ENCODE measurements at regions not wholly inside any gene's neighbourhood (a gene's known extent, or its start where the extent isn't known, plus 50 kb on each side); places are given as distances from the start of the nearest gene placed in this dataset.

GRCh38 chr14:53509276-53510244, 356.4 kb upstream of the DDHD1 start:
- TF ChIP-seq CTCF (IDR thresholded peaks at IDR 0.05; ENCODE audit: low read length) (no peak), EZH2 (IDR thresholded peaks at IDR 0.05; ENCODE audit: borderline replicate concordance, low read length) (no peak)
- no peaks in the 10 kb centered on the region for H3F3A ChIP-seq (ENCODE audit: insufficient read depth, low read length)
- no peak overlapping the region for H3K4me3 ChIP-seq (ENCODE audit: low read depth, low read length, poor library complexity, severe bottlenecking)
- no peaks in the 10 kb centered on the region for H3K9me2 ChIP-seq (ENCODE audit: low read depth, low read length)
- no peaks in the 10 kb centered on the region for H3K4me1 ChIP-seq (ENCODE audit: insufficient read depth, low read length, severe bottlenecking)
- H3K9ac ChIP-seq (ENCODE audit: low read length): no peak overlapping the region
- no peak overlapping the region for H3K4me2 ChIP-seq (ENCODE audit: low read length)
- no peaks in the 10 kb centered on the region for H3K9me3 ChIP-seq (ENCODE audit: low read length)
- H2AFZ ChIP-seq (ENCODE audit: low read length): no peak overlapping the region
- H3K27ac ChIP-seq (ENCODE audit: low read depth, low read length, poor library complexity, severe bottlenecking): no peak overlapping the region
- H3K27me3 ChIP-seq (ENCODE audit: insufficient read depth, low read length): no peaks in the 10 kb centered on the region
- no peaks in the 10 kb centered on the region for H3K36me3 ChIP-seq (ENCODE audit: insufficient read depth, low read length)
- no peaks in the 10 kb centered on the region for H4K20me1 ChIP-seq (ENCODE audit: insufficient read depth, low read length)
- no peaks in the 10 kb centered on the region for H3K79me2 ChIP-seq (ENCODE audit: insufficient read depth, low read length)

- no peaks in the 10 kb centered on the region for H4K20me1 ChIP-seq (ENCODE audit: insufficient read depth, low read length)
- H3K4me2 ChIP-seq (ENCODE audit: low read length): no peak overlapping the region
- no peak overlapping the region for H3K27ac ChIP-seq (ENCODE audit: low read depth, low read length, poor library complexity, severe bottlenecking)
- no peak for TF ChIP-seq EZH2 (IDR thresholded peaks at IDR 0.05; ENCODE audit: borderline replicate concordance, low read length)
- no peak for TF ChIP-seq CTCF (IDR thresholded peaks at IDR 0.05; ENCODE audit: low read length)
- 0 out of 2 replicates have a peak, but pooled peaks cover 2% of the 10 kb centered on the region for H3K9me3 ChIP-seq (ENCODE audit: low read length)
- no peaks in the 10 kb centered on the region for H3K4me1 ChIP-seq (ENCODE audit: insufficient read depth, low read length, severe bottlenecking)
- H3K79me2 ChIP-seq (ENCODE audit: insufficient read depth, low read length): no peaks in the 10 kb centered on the region
- H3K36me3 ChIP-seq (ENCODE audit: insufficient read depth, low read length): no peaks in the 10 kb centered on the region
- H3K27me3 ChIP-seq (ENCODE audit: insufficient read depth, low read length): no peaks in the 10 kb centered on the region
- H3K9me2 ChIP-seq (ENCODE audit: low read depth, low read length): no peaks in the 10 kb centered on the region
- H3K9ac ChIP-seq (ENCODE audit: low read length): no peak overlapping the region
- no peaks in the 10 kb centered on the region for H3F3A ChIP-seq (ENCODE audit: insufficient read depth, low read length)
- H3K4me3 ChIP-seq (ENCODE audit: low read depth, low read length, poor library complexity, severe bottlenecking): no peak overlapping the region
- H2AFZ ChIP-seq (ENCODE audit: low read length): no peak overlapping the region
These were observed 348.5 kb upstream of the DDHD1 start for GRCh38 chr14:53501361-53502211.

GRCh38 chr14:53500191-53500590, 347.1 kb upstream of the DDHD1 start:
- TF ChIP-seq CTCF (IDR thresholded peaks at IDR 0.05; ENCODE audit: low read length): no peak
- no peak for TF ChIP-seq EZH2 (IDR thresholded peaks at IDR 0.05; ENCODE audit: borderline replicate concordance, low read length)
- Histone ChIP-seq H3K79me2 (ENCODE audit: insufficient read depth, low read length) (no peaks in the 10 kb centered on the region), H3K9me3 (ENCODE audit: low read length) (0 out of 2 replicates have a peak, but pooled peaks cover 2% of the 10 kb centered on the region), H3F3A (ENCODE audit: insufficient read depth, low read length) (no peaks in the 10 kb centered on the region), H3K27ac (ENCODE audit: low read depth, low read length, poor library complexity, severe bottlenecking) (no peak overlapping the region), H3K9ac (ENCODE audit: low read length) (no peak overlapping the region), H3K4me2 (ENCODE audit: low read length) (no peak overlapping the region), H3K4me3 (ENCODE audit: low read depth, low read length, poor library complexity, severe bottlenecking) (no peak overlapping the region), H3K9me2 (ENCODE audit: low read depth, low read length) (no peaks in the 10 kb centered on the region), H4K20me1 (ENCODE audit: insufficient read depth, low read length) (no peaks in the 10 kb centered on the region), H3K36me3 (ENCODE audit: insufficient read depth, low read length) (no peaks in the 10 kb centered on the region), H3K4me1 (ENCODE audit: insufficient read depth, low read length, severe bottlenecking) (no peaks in the 10 kb centered on the region), H2AFZ (ENCODE audit: low read length) (no peak overlapping the region), H3K27me3 (ENCODE audit: insufficient read depth, low read length) (no peaks in the 10 kb centered on the region)
